ENCODE measurements at regions not wholly inside any gene's neighbourhood (a gene's known extent, or its start where the extent isn't known, plus 50 kb on each side); places are given as distances from the start of the nearest gene placed in this dataset.

- TF ChIP-seq SUZ12 (IDR thresholded peaks at IDR 0.05; ENCODE audit: low read length) (no peak), CTCF (IDR thresholded peaks at IDR 0.05; ENCODE audit: control extremely low read depth in 1 of 3, insufficient read depth in 1 of 3, low read depth in 1 of 3, low read length in 3 of 3) (no peak), CHD2 (IDR thresholded peaks at IDR 0.05; ENCODE audit: low read length) (no peak), ATF2 (IDR thresholded peaks at IDR 0.05; ENCODE audit: low read length) (no peak), POLR2AphosphoS5 (IDR thresholded peaks at IDR 0.05; ENCODE audit: low read depth, low read length) (no peak), NRF1 (IDR thresholded peaks at IDR 0.05; ENCODE audit: low read depth, low read length) (no peak), EZH2 (IDR thresholded peaks at IDR 0.05; ENCODE audit: low read depth, low read length, severe bottlenecking) (no peak), SP1 (IDR thresholded peaks at IDR 0.05; ENCODE audit: low read depth, low read length) (no peak), POU5F1 (IDR thresholded peaks at IDR 0.05; ENCODE audit: low read depth, low read length) (no peak), POLR2A (IDR thresholded peaks at IDR 0.05; ENCODE audit: control extremely low read depth in 1 of 2, low read depth in 2 of 2, low read length in 2 of 2) (no peak), CREB1 (IDR thresholded peaks at IDR 0.05) (no peak)
Measured at GRCh38 chr20:19104186-19104585, 108.3 kb upstream of the SLC24A3 start.

Data from H1 (cell line).